Lower lobe of right lung (tissue), 2 donors: ENCODE measurements at regions not wholly inside any gene's neighbourhood (a gene's known extent, or its start where the extent isn't known, plus 50 kb on each side); places are given as distances from the start of the nearest gene placed in this dataset.
"Not testable (repeated sequence)": the region's sequence is repeated elsewhere in the genome, so short reads cannot be mapped to it uniquely, and the experiment has no call there.

Source experiments
- ATAC-seq, 2 donors: fragments of 200-7000 bp; cut with Tn5 transposase; one replicate each; pipeline ENCODE4 v1.9.1; 2020 to 2022; ENCODE audit warnings: mild to moderate bottlenecking in 2 of 2, moderate library complexity in 2 of 2
- DNase-seq: peaks from one replicate; pipeline ENCODE4 v3.0.0-alpha.2; 2020
- H3K27ac ChIP-seq: fragments of 200-600 bp; one replicate; pipeline ENCODE4 v1.8.0; 2022
- H3K27me3 ChIP-seq: fragments of 200-600 bp; one replicate; pipeline ENCODE4 v1.8.0; 2022; ENCODE audit warnings: low read depth
- H3K36me3 ChIP-seq: fragments of 200-600 bp; one replicate; pipeline ENCODE4 v1.8.0; 2022; ENCODE audit warnings: mild to moderate bottlenecking
- H3K4me1 ChIP-seq: fragments of 200-600 bp; one replicate; pipeline ENCODE4 v1.8.0; 2022
- H3K4me3 ChIP-seq: fragments of 200-600 bp; one replicate; pipeline ENCODE4 v1.8.0; 2022; ENCODE audit warnings: mild to moderate bottlenecking
- H3K9me3 ChIP-seq: fragments of 200-600 bp; one replicate; pipeline ENCODE4 v1.8.0; 2022
- CTCF ChIP-seq: fragments of 200-600 bp; IDR thresholded peaks from one replicate; pipeline ENCODE4 v1.8.0; 2022; ENCODE audit warnings: antibody characterized with exemption, mild to moderate bottlenecking
- intact Hi-C: fragments of 100-400 bp; cut with DNase I; formaldehyde crosslinking; loops from one replicate; pipeline ENCODE4 v1.11.0; 2022
- donor health status: DM: no; HTN: yes; CAD: no; lungs with severe emphysema.

- H3K27ac ChIP-seq: no peak overlapping the region
- no peaks in the 10 kb centered on the region for H3K27me3 ChIP-seq
- TF ChIP-seq CTCF: no peak
- H3K4me1 ChIP-seq: no peaks in the 10 kb centered on the region
- DNase-seq: no peak
- intact Hi-C loops: no loop called here
- no peaks in the 10 kb centered on the region for H3K36me3 ChIP-seq
- H3K4me3 ChIP-seq: no peak overlapping the region
- no peaks in the 10 kb centered on the region for H3K9me3 ChIP-seq
- no peak for ATAC-seq
Measured at GRCh38 chr20:48215536-48215935, 430.3 kb upstream of the SULF2 start.

GRCh38 chr20:48214601-48215000 is 429.3 kb upstream of the SULF2 start:
- Histone ChIP-seq H3K27me3 (no peaks in the 10 kb centered on the region), H3K4me3 (no peak overlapping the region), H3K9me3 (no peaks in the 10 kb centered on the region), H3K4me1 (no peaks in the 10 kb centered on the region), H3K27ac (no peak overlapping the region), H3K36me3 (no peaks in the 10 kb centered on the region)
- DNase-seq (no peak), ATAC-seq (no peak)
- TF ChIP-seq CTCF: no peak
- intact Hi-C loops: no loop called here

- H3K27me3 ChIP-seq, H3K9me3 ChIP-seq, H3K4me3 ChIP-seq, DNase-seq, H3K27ac ChIP-seq, H3K4me1 ChIP-seq, ATAC-seq, intact Hi-C loops, H3K36me3 ChIP-seq: not testable (repeated sequence)
Measured at GRCh38 chr20:48213635-48214034, 428.4 kb upstream of the SULF2 start.

GRCh38 chr20:48212806-48213509 is 427.7 kb upstream of the SULF2 start:
- H3K27ac ChIP-seq: no peak overlapping the region
- no peaks in the 10 kb centered on the region for H3K36me3 ChIP-seq
- DNase-seq: no peak
- intact Hi-C loops: no loop called here
- ATAC-seq: no peak
- no peak overlapping the region for H3K4me3 ChIP-seq
- H3K4me1 ChIP-seq: no peaks in the 10 kb centered on the region
- no peaks in the 10 kb centered on the region for H3K27me3 ChIP-seq
- no peak for TF ChIP-seq CTCF
- no peaks in the 10 kb centered on the region for H3K9me3 ChIP-seq

GRCh38 chr20:48211847-48212246 is 426.6 kb upstream of the SULF2 start:
- Histone ChIP-seq H3K4me3 (no peak overlapping the region), H3K27me3 (no peaks in the 10 kb centered on the region), H3K36me3 (no peaks in the 10 kb centered on the region), H3K9me3 (no peaks in the 10 kb centered on the region), H3K27ac (no peak overlapping the region), H3K4me1 (no peaks in the 10 kb centered on the region)
- ATAC-seq (no peak), DNase-seq (no peak)
- intact Hi-C loops: no loop called here
- no peak for TF ChIP-seq CTCF

GRCh38 chr20:48211238-48211637 is 426.0 kb upstream of the SULF2 start:
- no peak for ATAC-seq
- no peak for DNase-seq
- no peaks in the 10 kb centered on the region for H3K27me3 ChIP-seq
- H3K27ac ChIP-seq: no peak overlapping the region
- H3K9me3 ChIP-seq: no peaks in the 10 kb centered on the region
- no peak overlapping the region for H3K4me3 ChIP-seq
- no peaks in the 10 kb centered on the region for H3K36me3 ChIP-seq
- intact Hi-C loops: no loop called here
- no peaks in the 10 kb centered on the region for H3K4me1 ChIP-seq
- no peak for TF ChIP-seq CTCF
